Naive thymus-derived CD4-positive, alpha-beta T cell (primary cell): ENCODE measurements at regions not wholly inside any gene's neighbourhood (a gene's known extent, or its start where the extent isn't known, plus 50 kb on each side); places are given as distances from the start of the nearest gene placed in this dataset.
"Not testable (repeated sequence)": the region's sequence is repeated elsewhere in the genome, so short reads cannot be mapped to it uniquely, and the experiment has no call there.

Experiments
- ATAC-seq: fragments of 150-1000 bp; cut with Tn5 transposase; 2 replicates; pipeline ENCODE4 v1.10.0; 2021; ENCODE audit warnings: mild to moderate bottlenecking, moderate library complexity
- CTCF ChIA-PET: fragments of 350-600 bp; sonication (Branson Sonifier 250); formaldehyde crosslinking; loops from one replicate; lab custom pipeline; 2021; ENCODE audit warnings: antibody characterized with exemption; lab: Charles Lee
- POLR2A ChIA-PET: fragments of 350-600 bp; sonication (Branson Sonifier 250); formaldehyde crosslinking; loops from one replicate; lab custom pipeline; 2021; ENCODE audit warnings: antibody characterized with exemption, inconsistent platforms; lab: Charles Lee
- DNase-seq, 9 donors: peaks; one replicate each; pipeline versions ENCODE4 v3.0.0 to v3.0.0-alpha.2; 2020 to 2022; ENCODE audit warnings: mixed read lengths in 1 of 9
- H3K27ac ChIP-seq: one replicate; pipeline ENCODE4 v1.7.0; 2013; ENCODE audit warnings: mild to moderate bottlenecking, low read depth, low read length, moderate library complexity
- H3K27me3 ChIP-seq, 2 donors: one replicate each; pipeline ENCODE4 v1.7.0; 2013; ENCODE audit warnings: low read length in 2 of 2, mild to moderate bottlenecking in 2 of 2, moderate library complexity in 2 of 2; ENCODE audit not compliant: control insufficient read depth in 2 of 2, insufficient read depth in 2 of 2
- H3K36me3 ChIP-seq, 3 experiments: 1 replicate in 2 of 3; 2 replicates in 1 of 3; pipeline ENCODE4 v1.7.0; 2013; ENCODE audit warnings: low read length in 3 of 3, mild to moderate bottlenecking in 3 of 3, moderate library complexity in 1 of 3; ENCODE audit not compliant: insufficient read depth in 3 of 3, control insufficient read depth in 2 of 3
- H3K4me1 ChIP-seq, 2 donors: one replicate each; pipeline ENCODE4 v1.7.0; 2013; ENCODE audit warnings: low read length in 2 of 2, mild to moderate bottlenecking in 2 of 2, moderate library complexity in 1 of 2; ENCODE audit not compliant: control insufficient read depth in 2 of 2, insufficient read depth in 2 of 2
- H3K4me3 ChIP-seq: 2 replicates; pipeline ENCODE4 v1.7.0; 2013; ENCODE audit warnings: mild to moderate bottlenecking, low read length
- H3K9me3 ChIP-seq, 3 experiments: 1 replicate in 2 of 3; 2 replicates in 1 of 3; pipeline ENCODE4 v1.7.0; 2013; ENCODE audit warnings: low read length in 3 of 3; ENCODE audit not compliant: control insufficient read depth in 2 of 3
- H3K27ac Mint-ChIP-seq, 9 donors: one replicate each; pipeline ENCODE4 v1.8.0; 2020 to 2022; ENCODE audit warnings: mixed read lengths in 9 of 9, mild to moderate bottlenecking in 8 of 9, moderate library complexity in 5 of 9, inconsistent platforms in 2 of 9
- H3K27me3 Mint-ChIP-seq, 5 donors: one replicate each; pipeline ENCODE4 v1.8.0; 2021 to 2022; ENCODE audit warnings: mixed read lengths in 5 of 5, mild to moderate bottlenecking in 1 of 5
- H3K36me3 Mint-ChIP-seq, 5 donors: one replicate each; pipeline ENCODE4 v1.8.0; 2020 to 2022; ENCODE audit warnings: mixed read lengths in 5 of 5, mild to moderate bottlenecking in 3 of 5, inconsistent platforms in 1 of 5
- H3K4me1 Mint-ChIP-seq, 7 donors: one replicate each; pipeline ENCODE4 v1.8.0; 2020 to 2022; ENCODE audit warnings: mixed read lengths in 7 of 7, mild to moderate bottlenecking in 3 of 7, inconsistent platforms in 1 of 7
- H3K4me3 Mint-ChIP-seq, 10 donors: one replicate each; pipeline ENCODE4 v1.8.0; 2020 to 2022; ENCODE audit warnings: mild to moderate bottlenecking in 10 of 10, mixed read lengths in 10 of 10, moderate library complexity in 6 of 10, inconsistent platforms in 2 of 10
- H3K9me3 Mint-ChIP-seq, 11 donors: one replicate each; pipeline ENCODE4 v1.8.0; 2020 to 2022; ENCODE audit warnings: mixed read lengths in 11 of 11, mild to moderate bottlenecking in 4 of 11, inconsistent platforms in 1 of 11, moderate library complexity in 1 of 11
- intact Hi-C, 2 donors: fragments of 100-400 bp; cut with micrococcal nuclease; formaldehyde crosslinking; loops; one replicate each; pipeline ENCODE4 v1.15.1; 2023

GRCh38 chr1:166601650-166602278, 237.5 kb upstream of the POGK start:
- H3K9me3 Mint-ChIP-seq: peaks cover 0 to 1% (median 0%) of the 10 kb centered on the region in 11 donors
- H3K9me3 ChIP-seq: no peaks in the 10 kb centered on the region
- H3K36me3 ChIP-seq: no peaks in the 10 kb centered on the region
- no peak for DNase-seq
- H3K27ac ChIP-seq: no peak overlapping the region
- H3K4me1 ChIP-seq: no peaks in the 10 kb centered on the region
- ChIA-PET POLR2A (no interaction called here), CTCF (no interaction called here)
- no peak overlapping the region for H3K4me3 Mint-ChIP-seq
- peaks cover 2 to 24% (median 14%) of the 10 kb centered on the region in 5 donors for H3K27me3 Mint-ChIP-seq
- H3K27me3 ChIP-seq: no peaks in the 10 kb centered on the region
- no peak for ATAC-seq
- no peak overlapping the region for H3K4me3 ChIP-seq
- intact Hi-C loops: no loop called here
- no peaks in the 10 kb centered on the region for H3K36me3 Mint-ChIP-seq
- H3K27ac Mint-ChIP-seq: no peak overlapping the region
- H3K4me1 Mint-ChIP-seq: no peaks in the 10 kb centered on the region

DNA sequence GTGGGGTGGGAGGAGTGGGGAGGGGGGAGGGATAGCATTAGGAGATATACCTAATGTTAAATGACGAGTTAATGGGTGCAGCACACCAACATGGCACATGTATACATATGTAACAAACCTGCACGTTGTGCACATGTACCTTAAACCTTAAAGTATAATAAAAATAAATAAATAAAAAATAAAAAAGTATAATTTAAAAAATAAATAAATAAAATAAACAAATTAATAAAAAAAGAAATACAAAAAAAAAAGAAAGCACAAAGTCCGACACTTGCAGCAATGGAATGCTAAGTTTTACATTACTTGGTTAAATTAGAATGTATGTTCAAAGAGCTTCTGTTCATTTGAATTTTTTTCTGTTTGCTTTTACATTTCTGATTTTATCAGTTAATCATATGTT, 236.5 kb upstream of the POGK start:
- H3K27ac ChIP-seq, H3K27me3 ChIP-seq, H3K4me1 Mint-ChIP-seq, CTCF ChIA-PET, H3K9me3 ChIP-seq, H3K4me3 ChIP-seq, H3K36me3 ChIP-seq, POLR2A ChIA-PET, H3K9me3 Mint-ChIP-seq, intact Hi-C loops, DNase-seq, H3K4me3 Mint-ChIP-seq, H3K4me1 ChIP-seq, ATAC-seq, H3K36me3 Mint-ChIP-seq, H3K27ac Mint-ChIP-seq: not testable (repeated sequence)
- peaks cover 2 to 24% (median 14%) of the 10 kb centered on the region in 5 donors for H3K27me3 Mint-ChIP-seq

- Mint-ChIP-seq H3K27ac (no peak overlapping the region), H3K4me1 (no peaks in the 10 kb centered on the region), H3K27me3 (peaks cover 2 to 24% (median 11%) of the 10 kb centered on the region in 5 donors), H3K4me3 (no peak overlapping the region), H3K36me3 (no peaks in the 10 kb centered on the region), H3K9me3 (peaks cover 0 to 1% (median 0%) of the 10 kb centered on the region in 11 donors)
- intact Hi-C loops: no loop called here
- DNase-seq: no peak
- no peaks in the 10 kb centered on the region for H3K9me3 ChIP-seq
- CTCF ChIA-PET: no interaction called here
- no peak for ATAC-seq
- H3K27me3 ChIP-seq: no peaks in the 10 kb centered on the region
- no peaks in the 10 kb centered on the region for H3K4me1 ChIP-seq
- POLR2A ChIA-PET: no interaction called here
- no peak overlapping the region for H3K4me3 ChIP-seq
- no peak overlapping the region for H3K27ac ChIP-seq
- no peaks in the 10 kb centered on the region for H3K36me3 ChIP-seq
Measured at GRCh38 chr1:166603296-166603695, 236.0 kb upstream of the POGK start.

GRCh38 chr1:166605137-166605536, 234.1 kb upstream of the POGK start:
- Histone ChIP-seq H3K36me3 (no peaks in the 10 kb centered on the region), H3K4me1 (no peaks in the 10 kb centered on the region), H3K4me3 (no peak overlapping the region), H3K9me3 (no peaks in the 10 kb centered on the region), H3K27me3 (no peaks in the 10 kb centered on the region), H3K27ac (no peak overlapping the region)
- no peaks in the 10 kb centered on the region for H3K9me3 Mint-ChIP-seq
- no peak for ATAC-seq
- ChIA-PET POLR2A (no interaction called here), CTCF (no interaction called here)
- H3K27me3 Mint-ChIP-seq: peaks cover 0 to 11% (median 4%) of the 10 kb centered on the region in 5 donors
- intact Hi-C loops: no loop called here
- H3K4me1 Mint-ChIP-seq: no peaks in the 10 kb centered on the region
- DNase-seq: no peak
- no peak overlapping the region for H3K4me3 Mint-ChIP-seq
- H3K27ac Mint-ChIP-seq: no peak overlapping the region
- H3K36me3 Mint-ChIP-seq: no peaks in the 10 kb centered on the region

DNA sequence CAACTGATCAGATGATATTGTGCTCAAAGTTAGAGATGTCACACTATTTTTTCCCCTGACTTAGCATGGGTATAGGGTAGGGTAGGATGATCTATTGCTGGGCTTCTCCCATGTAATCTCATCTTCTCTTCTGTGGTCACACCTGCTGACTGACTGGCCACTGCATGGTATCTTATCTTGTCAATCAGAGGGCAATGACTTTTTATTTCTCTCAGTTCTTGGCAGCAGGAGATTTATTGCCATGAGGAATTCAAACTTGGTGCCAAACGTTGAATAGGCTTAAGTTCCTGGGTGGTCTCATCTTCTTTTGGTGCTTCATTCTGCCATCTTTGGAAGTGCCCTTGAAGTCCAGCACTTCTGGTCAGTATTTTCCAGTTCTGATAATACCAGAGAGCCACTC, 226.4 kb upstream of the POGK start:
- H3K36me3 ChIP-seq: no peaks in the 10 kb centered on the region
- peaks cover 0 to 14% (median 3%) of the 10 kb centered on the region in 5 donors for H3K27me3 Mint-ChIP-seq

DNA sequence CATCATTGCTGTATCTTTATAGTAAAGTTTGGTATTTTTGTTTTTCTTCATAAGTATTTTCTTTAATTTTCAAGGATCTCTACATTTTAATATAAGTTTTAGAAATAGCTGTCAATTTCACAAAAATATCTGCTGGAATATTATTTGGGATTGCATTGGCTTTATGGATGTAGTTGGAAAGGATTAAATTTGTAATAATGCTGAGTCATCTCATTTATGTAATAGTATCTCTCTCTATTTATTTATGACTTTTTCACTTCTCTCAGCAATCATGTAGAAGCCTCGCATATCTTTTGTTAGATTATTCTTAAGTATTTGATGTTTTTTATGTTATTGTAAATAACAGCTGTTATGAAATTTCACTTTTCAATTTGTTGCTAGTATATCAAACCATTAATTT, 223.1 kb upstream of the POGK start:
- ATAC-seq (no peak), DNase-seq (no peak)
- POLR2A ChIA-PET: no interaction called here
- Histone ChIP-seq H3K27me3 (peaks cover 0 to 3% of the 10 kb centered on the region in 2 donors), H3K4me1 (no peaks in the 10 kb centered on the region), H3K4me3 (no peak overlapping the region), H3K9me3 (no peaks in the 10 kb centered on the region), H3K27ac (no peak overlapping the region), H3K36me3 (no peaks in the 10 kb centered on the region)
- Mint-ChIP-seq H3K9me3 (no peaks in the 10 kb centered on the region), H3K27me3 (peaks cover 6 to 37% (median 28%) of the 10 kb centered on the region in 5 donors), H3K36me3 (no peaks in the 10 kb centered on the region), H3K4me3 (no peak overlapping the region), H3K4me1 (no peaks in the 10 kb centered on the region), H3K27ac (no peak overlapping the region)
- CTCF ChIA-PET: no interaction called here
- intact Hi-C loops: no loop called here

More for the DNA sequence above, 226.4 kb upstream of the POGK start:
- Histone ChIP-seq H3K9me3 (no peaks in the 10 kb centered on the region), H3K4me1 (no peaks in the 10 kb centered on the region), H3K4me3 (no peak overlapping the region), H3K27me3 (no peaks in the 10 kb centered on the region), H3K27ac (no peak overlapping the region)
- no peak overlapping the region for H3K27ac Mint-ChIP-seq
- H3K4me1 Mint-ChIP-seq: no peaks in the 10 kb centered on the region
- H3K9me3 Mint-ChIP-seq: no peaks in the 10 kb centered on the region
- ChIA-PET POLR2A (no interaction called here), CTCF (no interaction called here)
- no peak overlapping the region for H3K4me3 Mint-ChIP-seq
- intact Hi-C loops: no loop called here
- H3K36me3 Mint-ChIP-seq: no peaks in the 10 kb centered on the region
- no peak for ATAC-seq
- DNase-seq: no peak

DNA sequence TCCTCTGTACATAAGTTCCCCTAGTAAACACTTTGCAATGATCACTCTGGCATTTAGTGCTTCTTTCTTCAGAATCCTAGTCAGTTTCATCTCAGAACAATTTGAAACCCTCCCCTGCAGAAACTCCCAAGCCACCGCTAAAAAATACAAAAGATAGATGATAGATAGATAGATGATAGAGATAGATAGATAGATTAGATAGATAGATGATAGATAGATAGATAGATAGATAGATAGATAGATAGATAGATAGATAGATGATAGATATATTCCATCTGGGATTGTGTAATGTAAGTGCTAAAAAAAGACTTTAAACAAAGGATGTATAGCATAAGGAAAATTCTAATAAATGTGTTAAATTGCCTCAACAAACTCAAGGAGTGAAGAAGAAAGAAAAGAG, 212.6 kb upstream of the POGK start:
- intact Hi-C loops: no loop called here
- Mint-ChIP-seq H3K4me1 (no peaks in the 10 kb centered on the region), H3K27ac (no peak overlapping the region), H3K4me3 (no peak overlapping the region), H3K9me3 (no peaks in the 10 kb centered on the region), H3K36me3 (no peaks in the 10 kb centered on the region), H3K27me3 (peaks cover 3 to 15% (median 10%) of the 10 kb centered on the region in 5 donors)
- Histone ChIP-seq H3K36me3 (no peaks in the 10 kb centered on the region), H3K27me3 (no peaks in the 10 kb centered on the region), H3K4me1 (no peaks in the 10 kb centered on the region), H3K4me3 (no peak overlapping the region), H3K27ac (no peak overlapping the region), H3K9me3 (no peaks in the 10 kb centered on the region)
- ATAC-seq: no peak
- POLR2A ChIA-PET: no interaction called here
- CTCF ChIA-PET: no interaction called here
- DNase-seq: no peak
